Urothelium cell line (cell line): ENCODE measurements at regions not wholly inside any gene's neighbourhood (a gene's known extent, or its start where the extent isn't known, plus 50 kb on each side); places are given as distances from the start of the nearest gene placed in this dataset.
"Not testable (repeated sequence)": the region's sequence is repeated elsewhere in the genome, so short reads cannot be mapped to it uniquely, and the experiment has no call there.

ENCODE experiments used
- DNase-seq: peaks from one replicate; pipeline ENCODE4 v3.0.0; 2011; ENCODE audit warnings: low spot score, mixed read lengths
- FAIRE-seq: peaks from 2 replicates; lab custom pipeline; 2011; peaks lifted over from hg19 to GRCh38; lab: Jason Lieb, UNC

- not testable (repeated sequence) for FAIRE-seq, DNase-seq
Observed at GRCh38 chrX:126641076-126641475, 88.5 kb upstream of the DCAF12L1 start.

GRCh38 chrX:126655061-126655460 is 102.4 kb upstream of the DCAF12L1 start:
- DNase-seq, result peak; percentile 8
- FAIRE-seq, result no peak

DNA sequence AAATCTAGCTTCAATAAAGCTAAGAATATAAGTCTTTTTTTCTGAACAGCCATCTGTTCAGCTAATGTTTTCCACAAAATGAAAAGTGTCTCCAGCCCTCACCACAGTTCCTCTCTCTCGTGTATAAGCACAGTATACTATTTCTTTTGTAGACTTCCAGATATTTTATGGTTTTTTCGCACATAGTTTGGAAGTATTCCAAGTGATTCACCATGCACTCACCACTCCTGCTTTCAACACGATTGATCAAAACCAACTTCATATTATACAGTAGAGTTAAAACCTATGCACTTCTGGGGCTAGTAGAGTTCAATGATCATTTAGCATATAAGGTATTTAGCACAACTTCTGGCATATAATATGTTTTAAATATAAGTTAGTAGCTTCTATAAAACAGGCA is 105.8 kb upstream of the DCAF12L1 start:
- DNase-seq (peak; percentile 11), FAIRE-seq (no peak)

- DNase-seq (no peak), FAIRE-seq (no peak)
Observed at GRCh38 chrX:126670258-126670657, 117.6 kb upstream of the DCAF12L1 start.

DNA sequence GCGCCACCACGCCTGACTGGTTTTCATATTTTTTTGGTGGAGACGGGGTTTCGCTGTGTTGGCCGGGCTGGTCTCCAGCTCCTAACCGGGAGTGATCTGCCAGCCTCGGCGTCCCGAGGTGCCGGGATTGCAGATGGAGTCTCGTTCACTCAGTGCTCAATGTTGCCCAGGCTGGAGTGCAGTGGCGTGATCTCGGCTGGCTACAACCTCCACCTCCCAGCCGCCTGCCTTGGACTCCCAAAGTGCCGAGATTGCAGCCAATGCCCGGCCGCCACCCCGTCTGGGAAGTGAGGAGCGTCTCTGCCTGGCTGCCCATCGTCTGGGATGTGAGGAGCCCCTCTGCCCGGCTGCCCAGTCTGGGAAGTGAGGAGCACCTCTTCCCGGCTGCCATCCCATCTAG is 120.8 kb upstream of the DCAF12L1 start:
- DNase-seq, result not testable (repeated sequence)

DNA sequence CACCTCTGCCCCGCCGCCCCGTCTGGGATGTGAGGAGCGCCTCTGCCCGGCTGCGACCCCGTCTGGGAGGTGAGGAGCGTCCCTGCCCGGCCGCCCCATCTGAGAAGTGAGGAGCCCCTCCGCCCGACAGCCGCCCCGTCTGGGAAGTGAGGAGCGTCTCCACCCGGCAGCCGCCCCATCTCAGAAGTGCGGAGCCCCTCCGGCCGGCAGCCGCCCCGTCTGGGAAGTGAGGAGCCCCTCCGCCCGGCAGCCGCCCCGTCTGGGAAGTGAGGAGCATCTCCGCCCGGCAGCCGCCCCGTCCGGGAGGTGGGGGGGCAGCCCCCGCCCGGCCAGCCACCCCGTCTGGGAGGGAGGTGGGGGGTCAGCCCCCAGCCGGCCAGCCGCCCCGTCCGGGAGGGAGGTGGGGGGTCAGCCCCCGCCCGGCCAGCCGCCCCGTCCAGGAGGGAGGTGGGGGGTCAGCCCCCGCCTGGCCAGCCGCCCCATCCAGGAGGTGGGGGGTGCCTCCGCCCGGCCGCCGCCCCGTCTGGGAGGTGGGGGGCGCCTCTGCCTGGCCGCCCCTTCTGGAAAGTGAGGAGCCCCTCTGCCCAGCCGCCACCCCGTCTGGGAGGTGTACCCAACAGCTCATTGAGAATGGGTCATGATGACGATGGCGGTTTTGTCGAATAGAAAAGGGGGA is 121.3 kb upstream of the DCAF12L1 start:
- not testable (repeated sequence) for FAIRE-seq, DNase-seq

More for the DNA sequence above, 120.8 kb upstream of the DCAF12L1 start:
- not testable (repeated sequence) for FAIRE-seq

- FAIRE-seq, result no peak
- no peak for DNase-seq
Observed at GRCh38 chrX:126695375-126695896, 124.1 kb upstream of the PRR32 start.

GRCh38 chrX:126697091-126697490 is 122.4 kb upstream of the PRR32 start:
- FAIRE-seq (no peak), DNase-seq (no peak)

- DNase-seq (peak; percentile 0), FAIRE-seq (no peak)
Observed at GRCh38 chrX:126701380-126701779, 118.1 kb upstream of the PRR32 start.

DNA sequence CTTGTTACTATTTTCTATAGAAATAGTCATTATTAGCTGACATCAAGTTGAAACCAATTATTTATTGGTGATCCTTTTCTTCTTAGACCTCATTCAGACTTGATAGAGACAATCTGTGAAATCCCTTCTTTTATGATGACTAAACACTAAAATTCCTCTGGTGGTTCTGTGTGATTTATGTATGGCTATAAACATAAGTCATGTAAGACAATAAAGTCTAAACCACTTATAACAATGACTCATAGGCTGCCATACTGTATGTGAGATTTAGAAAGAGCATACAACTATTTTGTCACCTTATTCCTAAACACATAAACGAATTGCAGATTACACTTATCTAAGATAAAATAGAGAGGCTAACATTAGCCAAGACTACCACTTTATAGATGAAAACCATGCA is 101.1 kb upstream of the PRR32 start:
- DNase-seq, result peak; percentile 0
- no peak for FAIRE-seq

DNA sequence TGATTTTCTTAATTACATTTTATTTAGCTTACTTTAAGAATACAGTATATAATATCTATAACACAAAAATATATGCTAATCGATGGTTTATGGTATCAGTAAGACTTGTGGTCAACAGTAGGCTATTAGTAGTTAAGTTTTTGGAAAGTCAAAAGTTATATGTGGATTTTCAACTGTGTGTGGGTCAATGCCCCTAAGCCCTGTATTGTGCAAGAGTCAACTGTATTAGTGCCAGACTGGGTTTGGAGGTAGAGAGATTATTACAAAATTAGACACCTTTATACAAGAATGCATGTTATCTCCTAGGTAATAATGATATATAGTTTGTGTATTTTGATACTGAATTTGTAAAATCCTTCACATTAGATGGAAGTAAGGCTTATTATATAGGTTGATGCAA is 100.3 kb upstream of the PRR32 start:
- DNase-seq (no peak), FAIRE-seq (no peak)

- no peak for FAIRE-seq
- DNase-seq, result no peak
Observed at GRCh38 chrX:126723881-126724280, 95.6 kb upstream of the PRR32 start.

DNA sequence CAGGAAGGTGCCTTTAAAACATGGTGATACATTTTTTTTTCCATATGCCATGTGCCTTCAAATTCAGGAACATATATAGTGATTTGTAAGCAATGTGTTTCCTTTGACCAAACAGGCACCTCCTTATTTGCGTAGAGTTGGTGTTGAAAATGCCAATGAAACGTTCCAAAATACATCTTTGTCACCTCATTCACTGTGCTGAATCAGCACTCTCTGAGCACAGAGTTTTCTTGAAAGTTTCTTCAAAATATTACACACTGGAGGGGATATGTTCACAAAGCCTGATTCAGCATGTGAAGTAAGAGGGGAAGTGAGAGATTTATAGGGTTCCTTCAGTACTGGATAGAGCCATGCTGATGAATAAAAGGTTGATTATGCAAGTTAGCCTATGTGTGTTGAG is 85.7 kb upstream of the PRR32 start:
- FAIRE-seq, result no peak

More for the DNA sequence above, 85.7 kb upstream of the PRR32 start:
- no peak for DNase-seq
